CD14-positive monocyte (primary cell): ENCODE measurements at regions not wholly inside any gene's neighbourhood (a gene's known extent, or its start where the extent isn't known, plus 50 kb on each side); places are given as distances from the start of the nearest gene placed in this dataset.

Experiments used
- DNase-seq, 3 donors: peaks; one replicate each; pipeline ENCODE4 v3.0.0-alpha.2; 2011 to 2022
- H2AFZ ChIP-seq: 2 replicates; pipeline ENCODE4 v1.6.0; 2012; ENCODE audit warnings: mild to moderate bottlenecking, low read depth, low read length, inconsistent platforms; ENCODE audit not compliant: insufficient read depth, poor library complexity, severe bottlenecking
- H3K27ac ChIP-seq, 2 donors: 1 replicate in 1 of 2; 2 replicates in 1 of 2; pipeline ENCODE4 v1.5.1; 2012 to 2013; ENCODE audit warnings: low read length in 2 of 2, control low read depth in 1 of 2, inconsistent platforms in 1 of 2, low read depth in 1 of 2, mild to moderate bottlenecking in 1 of 2
- H3K27me3 ChIP-seq, 2 donors: one replicate each; pipeline versions ENCODE4 v1.6.0 to v1.6.1; 2011 to 2013; ENCODE audit warnings: low read length in 2 of 2; ENCODE audit not compliant: control insufficient read depth in 2 of 2, insufficient read depth in 2 of 2
- H3K36me3 ChIP-seq, 2 donors: replicated peaks in 1 of 2; 1 replicate in 1 of 2; 2 replicates in 1 of 2; pipeline versions ENCODE4 v1.5.1 to v1.6.1; 2012 to 2013; ENCODE audit warnings: low read length in 2 of 2, control low read depth in 1 of 2, inconsistent platforms in 1 of 2, mild to moderate bottlenecking in 1 of 2; ENCODE audit not compliant: insufficient read depth in 2 of 2, control insufficient read depth in 1 of 2
- H3K4me1 ChIP-seq, 2 donors: 1 replicate in 1 of 2; 2 replicates in 1 of 2; pipeline versions ENCODE4 v1.5.1 to v1.6.1; 2012 to 2013; ENCODE audit warnings: low read length in 2 of 2, control low read depth in 1 of 2, inconsistent platforms in 1 of 2, mild to moderate bottlenecking in 1 of 2, moderate library complexity in 1 of 2; ENCODE audit not compliant: insufficient read depth in 2 of 2, control insufficient read depth in 1 of 2
- H3K4me2 ChIP-seq: replicated peaks from 2 replicates; pipeline ENCODE3; 2012; ENCODE audit warnings: low read length, moderate library complexity, mild to moderate bottlenecking; ENCODE audit not compliant: poor library complexity, severe bottlenecking; ENCODE audit errors: extremely low read depth
- H3K4me3 ChIP-seq, 3 experiments: fragments of 200-600 bp in 1 of 3; sonication (generic) in 1 of 3; replicated peaks in 1 of 3; 1 replicate in 2 of 3; 2 replicates in 1 of 3; pipeline ENCODE4 v1.5.1; 2011 to 2013; ENCODE audit warnings: low read length in 3 of 3, mild to moderate bottlenecking in 3 of 3, control low read depth in 2 of 3, low read depth in 2 of 3, inconsistent platforms in 1 of 3, moderate library complexity in 1 of 3
- H3K79me2 ChIP-seq: 2 replicates; pipeline ENCODE4 v1.6.0; 2012; ENCODE audit warnings: mild to moderate bottlenecking, control low read depth, inconsistent platforms, low read length, moderate library complexity; ENCODE audit not compliant: insufficient read depth
- H3K9ac ChIP-seq: 2 replicates; pipeline ENCODE4 v1.6.0; 2017; ENCODE audit warnings: low read length, mild to moderate bottlenecking; ENCODE audit not compliant: insufficient read depth, poor library complexity, severe bottlenecking
- H3K9me3 ChIP-seq, 2 donors: replicated peaks in 1 of 2; 1 replicate in 1 of 2; 2 replicates in 1 of 2; pipeline versions ENCODE4 v1.5.1 to v1.6.1; 2012 to 2013; ENCODE audit warnings: low read length in 2 of 2, control low read depth in 1 of 2; ENCODE audit not compliant: control insufficient read depth in 1 of 2, insufficient read depth in 1 of 2
- H4K20me1 ChIP-seq: 2 replicates; pipeline ENCODE4 v1.6.0; 2012; ENCODE audit warnings: mild to moderate bottlenecking, low read length, control low read depth, moderate library complexity; ENCODE audit not compliant: insufficient read depth
- H3K27ac Mint-ChIP-seq, 7 donors: one replicate each; pipeline ENCODE4 v1.8.0; 2020; ENCODE audit warnings: mild to moderate bottlenecking in 7 of 7, mixed read lengths in 7 of 7, moderate library complexity in 6 of 7, inconsistent platforms in 2 of 7
- H3K27me3 Mint-ChIP-seq, 3 donors: one replicate each; pipeline ENCODE4 v1.8.0; 2021 to 2022; ENCODE audit warnings: low read depth in 3 of 3, mild to moderate bottlenecking in 3 of 3, mixed read lengths in 3 of 3, moderate library complexity in 3 of 3, inconsistent platforms in 1 of 3
- H3K36me3 Mint-ChIP-seq, 2 donors: one replicate each; pipeline ENCODE4 v1.8.0; 2020; ENCODE audit warnings: mixed read lengths in 2 of 2, inconsistent platforms in 1 of 2, mild to moderate bottlenecking in 1 of 2
- H3K4me1 Mint-ChIP-seq: one replicate; pipeline ENCODE4 v1.8.0; 2020; ENCODE audit warnings: mild to moderate bottlenecking, mixed read lengths
- H3K4me3 Mint-ChIP-seq, 2 donors: one replicate each; pipeline ENCODE4 v1.8.0; 2020; ENCODE audit warnings: mild to moderate bottlenecking in 2 of 2, mixed read lengths in 2 of 2, moderate library complexity in 1 of 2
- H3K9me3 Mint-ChIP-seq, 7 donors: one replicate each; pipeline ENCODE4 v1.8.0; 2020 to 2022; ENCODE audit warnings: mixed read lengths in 7 of 7, mild to moderate bottlenecking in 6 of 7, moderate library complexity in 6 of 7, inconsistent platforms in 2 of 7
- whole genome bisulfite sequencing: methylation state at CpG from one replicate; pipeline ENCODE4 v1.1.5; 2013; ENCODE audit warnings: missing lambda C conversion rate; ENCODE audit not compliant: insufficient coverage; 5-methylcytosine and 5-hydroxymethylcytosine counted together
- intact Hi-C, 2 donors: fragments of 100-400 bp; cut with micrococcal nuclease; formaldehyde crosslinking; loops; one replicate each; pipeline versions ENCODE4 v1.15.0 to v1.15.1; 2023
- TF ChIP-seq, protein P1 (sequence below): fragments of 200-600 bp; IDR thresholded peaks from one replicate; pipeline ENCODE4 v1.8.0; 2022; ENCODE audit warnings: antibody characterized with exemption, mild to moderate bottlenecking

DNA sequence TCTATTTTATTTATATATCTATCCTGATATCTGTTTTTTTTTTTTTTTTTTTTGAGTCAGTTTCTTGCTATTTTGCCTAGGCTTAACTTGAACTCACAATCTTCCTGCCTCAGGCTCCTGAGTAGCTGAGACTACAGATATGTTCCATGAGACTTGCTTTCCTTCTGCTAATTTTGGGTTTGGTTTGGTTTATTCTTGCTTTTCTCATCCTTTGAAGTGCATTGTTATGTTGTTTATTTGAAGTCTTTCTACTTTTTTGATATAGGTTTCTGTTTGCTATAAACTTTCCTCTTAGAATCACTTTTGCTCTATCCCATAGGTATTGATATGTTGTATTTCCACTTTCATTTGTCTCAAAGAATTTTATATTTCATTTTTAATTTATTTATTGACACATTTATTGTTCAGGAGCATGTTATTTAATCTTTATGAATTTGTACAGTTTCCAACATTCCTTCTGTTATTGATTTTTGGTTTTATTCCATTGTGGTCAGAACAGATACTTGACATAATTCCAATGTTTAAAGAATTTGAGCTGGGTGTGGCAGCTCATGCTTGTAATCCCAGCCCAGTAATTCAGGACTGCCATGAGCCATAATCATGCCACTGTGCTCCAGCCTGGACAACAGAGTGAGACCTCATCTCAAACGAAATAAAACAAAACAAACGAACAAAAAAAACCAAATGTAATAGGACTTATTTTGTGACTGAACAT lies 62.3 kb upstream of the PLSCR4 start:
- intact Hi-C loops = no loop called here
- no peak overlapping the region for H3K9ac ChIP-seq
- H2AFZ ChIP-seq = no peak overlapping the region
- H3K4me1 ChIP-seq = no peaks in the 10 kb centered on the region
- TF ChIP-seq, protein P1, sequence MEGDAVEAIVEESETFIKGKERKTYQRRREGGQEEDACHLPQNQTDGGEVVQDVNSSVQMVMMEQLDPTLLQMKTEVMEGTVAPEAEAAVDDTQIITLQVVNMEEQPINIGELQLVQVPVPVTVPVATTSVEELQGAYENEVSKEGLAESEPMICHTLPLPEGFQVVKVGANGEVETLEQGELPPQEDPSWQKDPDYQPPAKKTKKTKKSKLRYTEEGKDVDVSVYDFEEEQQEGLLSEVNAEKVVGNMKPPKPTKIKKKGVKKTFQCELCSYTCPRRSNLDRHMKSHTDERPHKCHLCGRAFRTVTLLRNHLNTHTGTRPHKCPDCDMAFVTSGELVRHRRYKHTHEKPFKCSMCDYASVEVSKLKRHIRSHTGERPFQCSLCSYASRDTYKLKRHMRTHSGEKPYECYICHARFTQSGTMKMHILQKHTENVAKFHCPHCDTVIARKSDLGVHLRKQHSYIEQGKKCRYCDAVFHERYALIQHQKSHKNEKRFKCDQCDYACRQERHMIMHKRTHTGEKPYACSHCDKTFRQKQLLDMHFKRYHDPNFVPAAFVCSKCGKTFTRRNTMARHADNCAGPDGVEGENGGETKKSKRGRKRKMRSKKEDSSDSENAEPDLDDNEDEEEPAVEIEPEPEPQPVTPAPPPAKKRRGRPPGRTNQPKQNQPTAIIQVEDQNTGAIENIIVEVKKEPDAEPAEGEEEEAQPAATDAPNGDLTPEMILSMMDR = no peak
- DNase-seq = no peak
- no peaks in the 10 kb centered on the region for H3K9me3 ChIP-seq
- H3K36me3 ChIP-seq = no peaks in the 10 kb centered on the region
- Mint-ChIP-seq H3K9me3 (peaks cover 0 to 1% (median 0%) of the 10 kb centered on the region in 7 donors), H3K27me3 (peaks cover 0 to 2% (median 0%) of the 10 kb centered on the region in 3 donors), H3K36me3 (no peaks in the 10 kb centered on the region), H3K27ac (no peak overlapping the region), H3K4me3 (no peak overlapping the region), H3K4me1 (no peaks in the 10 kb centered on the region)
- no peak overlapping the region for H3K27ac ChIP-seq
- no peak overlapping the region for H3K4me3 ChIP-seq
- 100% methylated on average over 1 of the region's 2 CpGs for WGBS
- no peak overlapping the region for H3K4me2 ChIP-seq
- no peaks in the 10 kb centered on the region for H4K20me1 ChIP-seq
- no peaks in the 10 kb centered on the region for H3K79me2 ChIP-seq
- H3K27me3 ChIP-seq = no peaks in the 10 kb centered on the region

DNA sequence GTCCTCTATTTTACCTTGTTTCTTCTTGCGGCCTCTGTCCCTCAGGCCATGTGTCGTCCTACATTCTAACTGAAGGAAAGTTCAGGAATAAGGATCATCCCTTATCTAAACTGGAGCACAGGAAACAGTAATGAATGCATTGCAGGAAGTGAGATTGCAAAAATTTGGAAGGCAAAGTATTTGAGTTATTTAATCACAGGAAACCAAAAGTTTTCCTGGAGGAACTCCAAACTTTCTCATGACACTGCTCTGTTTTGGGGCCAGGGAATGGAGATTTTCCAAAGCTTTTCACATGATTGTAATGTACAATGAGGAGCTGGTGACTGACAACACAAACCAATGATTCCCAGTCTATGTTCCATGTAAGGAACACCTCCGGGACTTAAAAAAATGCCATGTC lies 57.8 kb upstream of the PLSCR4 start:
- Histone ChIP-seq H2AFZ (no peak overlapping the region), H3K36me3 (no peaks in the 10 kb centered on the region), H3K4me3 (no peak overlapping the region), H3K79me2 (no peaks in the 10 kb centered on the region), H3K9ac (no peak overlapping the region), H3K27me3 (no peaks in the 10 kb centered on the region), H3K9me3 (peaks cover 0 to 6% of the 10 kb centered on the region in 2 donors), H3K27ac (no peak overlapping the region), H3K4me1 (no peaks in the 10 kb centered on the region), H4K20me1 (no peaks in the 10 kb centered on the region), H3K4me2 (no peak overlapping the region)
- WGBS = 80% methylated on average over 1 of the region's 3 CpGs
- no peak overlapping the region for H3K27ac Mint-ChIP-seq
- intact Hi-C loops = no loop called here
- H3K9me3 Mint-ChIP-seq = peaks cover 0 to 7% (median 3%) of the 10 kb centered on the region in 7 donors
- TF ChIP-seq, protein P1 = no peak
- DNase-seq = no peak
- no peaks in the 10 kb centered on the region for H3K36me3 Mint-ChIP-seq
- peaks cover 0 to 2% (median 0%) of the 10 kb centered on the region in 3 donors for H3K27me3 Mint-ChIP-seq
- H3K4me3 Mint-ChIP-seq = no peak overlapping the region
- H3K4me1 Mint-ChIP-seq = no peaks in the 10 kb centered on the region
